Cerebellar nuclear complex (tissue), 1 donor: ENCODE measurements at regions not wholly inside any gene's neighbourhood (a gene's known extent, or its start where the extent isn't known, plus 50 kb on each side); places are given as distances from the start of the nearest gene placed in this dataset.
A peak's percentile ranks its signal among the peaks of the same experiment; 100 is the strongest.

Experiments
- DNase-seq, 2 experiments: peaks; one replicate each; lab custom pipeline; 2025; lab: John Stamatoyannopoulos, UW

- no peak for DNase-seq
Measured at GRCh38 chr10:88082806-88083596, 219.6 kb downstream of the PTEN start.

GRCh38 chr10:88083597-88083989 is 220.2 kb downstream of the PTEN start:
- no peak for DNase-seq

- no peak for DNase-seq
Measured at GRCh38 chr10:88086187-88086960, 222.9 kb downstream of the PTEN start.

GRCh38 chr10:88088441-88089340 is 225.3 kb downstream of the PTEN start:
- peak; percentile 19 to 28 for DNase-seq

GRCh38 chr10:88089498-88089897 is 226.1 kb downstream of the PTEN start:
- no peak for DNase-seq

- DNase-seq, result no peak
Measured at GRCh38 chr10:88090568-88091214, 227.3 kb downstream of the PTEN start.

GRCh38 chr10:88091490-88092061 is 228.2 kb downstream of the PTEN start:
- DNase-seq, result no peak

- no peak for DNase-seq
Measured at GRCh38 chr10:88092265-88092664, 228.8 kb downstream of the PTEN start.

- DNase-seq, result no peak
Measured at GRCh38 chr10:88092973-88093372, 229.5 kb downstream of the PTEN start.

GRCh38 chr10:88094795-88095194 is 231.4 kb downstream of the PTEN start:
- no peak for DNase-seq

GRCh38 chr10:88095223-88095721 is 231.8 kb downstream of the PTEN start:
- no peak for DNase-seq

- DNase-seq, result no peak
Measured at GRCh38 chr10:88095778-88096431, 232.5 kb downstream of the PTEN start.

GRCh38 chr10:88097092-88097516 is 233.7 kb downstream of the PTEN start:
- no peak for DNase-seq

- DNase-seq, result no peak
Measured at GRCh38 chr10:88097536-88097935, 234.1 kb downstream of the PTEN start.

- no peak for DNase-seq
Measured at GRCh38 chr10:88100281-88100680, 236.9 kb downstream of the PTEN start.

GRCh38 chr10:88101666-88102065 is 238.2 kb downstream of the PTEN start:
- no peak for DNase-seq

- DNase-seq, result no peak
Measured at GRCh38 chr10:88103576-88103975, 240.2 kb downstream of the PTEN start.

GRCh38 chr10:88104223-88104622 is 240.8 kb downstream of the PTEN start:
- no peak for DNase-seq

- DNase-seq, result no peak
Measured at GRCh38 chr10:88106366-88106765, 242.9 kb downstream of the PTEN start.

- no peak for DNase-seq
Measured at GRCh38 chr10:88107296-88108097, 244.1 kb downstream of the PTEN start.
